ENCODE measurements at regions not wholly inside any gene's neighbourhood (a gene's known extent, or its start where the extent isn't known, plus 50 kb on each side); places are given as distances from the start of the nearest gene placed in this dataset.
"Not testable (repeated sequence)": the region's sequence is repeated elsewhere in the genome, so short reads cannot be mapped to it uniquely, and the experiment has no call there.

- DNase-seq = not testable (repeated sequence)
Measured at GRCh38 chr1:146710838-146711521, 227.1 kb upstream of the NBPF12 start.

GRCh38 chr1:146709302-146709701, 228.8 kb upstream of the NBPF12 start:
- not testable (repeated sequence) for DNase-seq

GRCh38 chr1:146704162-146704724, 233.9 kb upstream of the NBPF12 start:
- DNase-seq = not testable (repeated sequence)

GRCh38 chr1:146701320-146701719, 236.8 kb upstream of the NBPF12 start:
- not testable (repeated sequence) for DNase-seq

- not testable (repeated sequence) for DNase-seq
Measured at GRCh38 chr1:146695388-146695787, 242.7 kb upstream of the NBPF12 start.

- DNase-seq = not testable (repeated sequence)
Measured at GRCh38 chr1:146691798-146692197, 246.3 kb upstream of the NBPF12 start.

- DNase-seq = not testable (repeated sequence)
Measured at GRCh38 chr1:146688893-146689292, 249.2 kb upstream of the NBPF12 start.

- not testable (repeated sequence) for DNase-seq
Measured at GRCh38 chr1:146686777-146687366, 251.3 kb upstream of the NBPF12 start.

GRCh38 chr1:146683126-146683429, 255.0 kb upstream of the NBPF12 start:
- not testable (repeated sequence) for DNase-seq

GRCh38 chr1:146682227-146683125, 255.6 kb upstream of the NBPF12 start:
- DNase-seq = not testable (repeated sequence)

- DNase-seq = not testable (repeated sequence)
Measured at GRCh38 chr1:146673729-146674299, 264.3 kb upstream of the NBPF12 start.

- not testable (repeated sequence) for DNase-seq
Measured at GRCh38 chr1:146672608-146673007, 265.5 kb upstream of the NBPF12 start.

GRCh38 chr1:146671588-146671987, 266.5 kb upstream of the NBPF12 start:
- not testable (repeated sequence) for DNase-seq

- DNase-seq = not testable (repeated sequence)
Measured at GRCh38 chr1:146670832-146671566, 267.1 kb upstream of the NBPF12 start.

- not testable (repeated sequence) for DNase-seq
Measured at GRCh38 chr1:146666275-146666674, 271.8 kb upstream of the NBPF12 start.

GRCh38 chr1:146660242-146660641, 277.9 kb upstream of the NBPF12 start:
- not testable (repeated sequence) for DNase-seq

GRCh38 chr1:146656356-146657060, 281.6 kb upstream of the NBPF12 start:
- DNase-seq = not testable (repeated sequence)

- not testable (repeated sequence) for DNase-seq
Measured at GRCh38 chr1:146654763-146655162, 283.4 kb upstream of the NBPF12 start.

- DNase-seq = not testable (repeated sequence)
Measured at GRCh38 chr1:146645978-146646604, 292.0 kb upstream of the NBPF12 start.

GRCh38 chr1:146641534-146641933, 296.6 kb upstream of the NBPF12 start:
- not testable (repeated sequence) for DNase-seq

GRCh38 chr1:146640671-146641070, 297.5 kb upstream of the NBPF12 start:
- not testable (repeated sequence) for DNase-seq

Measured in femur (tissue), 1 donor.